ENCODE measurements at regions not wholly inside any gene's neighbourhood (a gene's known extent, or its start where the extent isn't known, plus 50 kb on each side); places are given as distances from the start of the nearest gene placed in this dataset.
"Not testable (repeated sequence)": the region's sequence is repeated elsewhere in the genome, so short reads cannot be mapped to it uniquely, and the experiment has no call there.

DNA sequence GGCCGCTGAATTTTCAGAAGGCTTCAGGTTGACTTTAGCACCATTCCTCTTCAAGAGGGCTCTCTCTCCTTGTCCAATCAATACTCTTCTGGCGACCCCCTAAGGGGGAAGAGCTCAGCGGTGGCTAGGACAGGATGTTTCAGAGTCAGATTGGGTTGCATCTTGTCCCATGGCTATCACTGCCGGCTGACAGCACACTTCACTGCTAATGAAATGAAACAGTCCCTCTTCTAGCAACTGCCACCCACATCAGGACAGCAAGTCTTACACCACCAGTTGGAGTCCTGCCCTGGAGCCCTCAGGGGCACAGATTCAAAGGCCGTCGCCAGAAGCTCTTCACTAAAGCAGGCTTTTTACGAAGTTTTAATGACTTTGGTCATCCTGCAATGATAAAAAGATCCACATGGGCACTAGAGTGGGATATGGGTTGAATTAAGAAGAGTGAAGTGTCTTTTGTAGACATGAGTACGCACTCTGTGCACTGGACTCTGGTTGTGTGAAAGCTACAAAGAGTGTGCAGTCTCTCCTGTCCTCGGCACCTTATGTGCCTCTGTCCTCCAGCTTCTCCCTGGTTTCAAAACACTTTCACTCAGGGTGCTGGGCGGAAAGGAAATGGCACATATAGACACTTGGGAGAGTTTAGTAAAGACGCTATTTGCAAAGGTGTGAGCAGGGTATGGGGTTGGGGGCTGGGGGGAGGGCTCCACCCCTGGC lies 66.1 kb upstream of the SLC22A16 start:
- TF ChIP-seq CTCF (IDR thresholded peaks at IDR 0.05): no peak
- Histone ChIP-seq H3K27ac (no peak overlapping the region), H3K9me3 (no peaks in the 10 kb centered on the region), H3K36me3 (no peaks in the 10 kb centered on the region), H3K4me3 (no peak overlapping the region), H3K27me3 (no peaks in the 10 kb centered on the region), H3K4me1 (no peaks in the 10 kb centered on the region)
- peak in 1 of 2 donors; percentile 38 for DNase-seq (ENCODE audit: low spot score in 2 of 2)
- intact Hi-C loops (cut with DNase I): no loop called here

DNA sequence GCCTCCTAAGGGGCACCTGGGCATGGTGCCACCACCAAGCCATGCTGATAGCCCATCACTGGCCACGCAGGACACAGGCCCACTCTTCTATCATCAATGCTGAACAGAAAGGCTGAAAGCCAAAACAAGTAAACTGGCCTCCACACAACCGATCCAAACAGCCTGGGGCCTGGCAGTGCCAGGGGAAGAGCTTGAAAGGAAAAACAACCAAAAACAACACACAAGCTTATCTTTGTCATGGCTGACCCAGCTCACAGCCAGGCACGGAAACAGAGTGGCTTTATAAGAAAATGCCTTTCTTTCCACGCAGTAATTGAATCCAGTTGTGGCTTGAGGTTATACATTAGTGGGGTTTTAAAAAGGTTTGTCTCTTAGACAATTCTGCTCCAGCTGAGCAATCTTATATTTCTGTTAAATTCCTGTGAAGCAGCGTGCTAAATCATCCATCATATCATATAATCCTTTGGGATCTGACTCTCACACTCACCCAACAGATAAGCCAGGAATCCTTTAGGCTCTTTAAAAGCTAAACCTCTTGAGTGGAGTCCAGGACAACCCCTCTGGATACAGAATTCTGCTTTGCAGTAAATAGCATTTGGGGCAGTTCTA lies 65.4 kb upstream of the SLC22A16 start:
- Histone ChIP-seq H3K27me3 (no peaks in the 10 kb centered on the region), H3K9me3 (no peaks in the 10 kb centered on the region), H3K4me3 (no peak overlapping the region), H3K36me3 (no peaks in the 10 kb centered on the region), H3K4me1 (no peaks in the 10 kb centered on the region), H3K27ac (no peak overlapping the region)
- no peak for DNase-seq (ENCODE audit: low spot score in 2 of 2)
- intact Hi-C loops (cut with DNase I): no loop called here
- no peak for TF ChIP-seq CTCF (IDR thresholded peaks at IDR 0.05)

DNA sequence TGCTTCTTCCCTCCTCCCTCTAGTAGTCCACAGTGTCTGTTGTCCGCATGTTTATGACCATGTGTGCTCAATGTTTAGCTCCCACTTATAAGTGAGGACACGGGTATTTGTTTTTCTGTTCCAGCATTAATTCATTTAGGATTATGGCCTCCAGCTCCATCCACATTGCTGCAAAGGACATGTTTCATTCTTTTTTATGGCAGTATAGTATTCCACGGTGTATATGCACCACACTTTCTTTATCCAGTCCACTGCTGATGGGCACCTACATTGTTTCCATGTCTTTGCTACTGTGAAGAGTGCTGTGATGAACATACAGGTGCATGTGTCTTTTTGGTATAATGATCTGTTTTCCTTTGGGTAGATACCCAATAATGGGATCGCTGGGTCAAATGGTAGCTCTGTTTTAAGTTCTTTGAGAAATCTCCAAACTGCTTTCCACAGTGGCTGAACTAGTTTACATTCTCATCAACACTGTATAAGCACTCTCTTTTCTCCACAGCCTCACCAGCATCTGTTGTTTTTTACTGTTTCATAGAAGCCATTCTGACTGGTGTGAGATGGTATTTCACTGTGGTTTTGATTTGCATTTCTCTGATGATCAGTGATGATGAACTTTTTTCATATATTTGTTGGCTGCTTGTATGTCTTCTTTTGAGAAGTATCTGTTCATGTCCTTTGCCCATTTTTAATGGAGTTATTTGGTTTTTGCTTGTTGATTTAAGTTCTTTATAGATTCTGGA lies 63.0 kb upstream of the SLC22A16 start:
- not testable (repeated sequence) for H3K9me3 ChIP-seq, H3K27me3 ChIP-seq

GRCh38 chr6:110538416-110539160 lies 62.2 kb upstream of the SLC22A16 start:
- intact Hi-C loops (cut with DNase I): no loop called here
- H3K36me3 ChIP-seq: no peaks in the 10 kb centered on the region
- H3K27me3 ChIP-seq: no peaks in the 10 kb centered on the region
- no peak for DNase-seq (ENCODE audit: low spot score in 2 of 2)
- H3K9me3 ChIP-seq: no peaks in the 10 kb centered on the region
- H3K4me1 ChIP-seq: no peaks in the 10 kb centered on the region
- no peak overlapping the region for H3K4me3 ChIP-seq
- H3K27ac ChIP-seq: no peak overlapping the region
- no peak for TF ChIP-seq CTCF (IDR thresholded peaks at IDR 0.05)

More for the DNA sequence above, 63.0 kb upstream of the SLC22A16 start:
- H3K27ac ChIP-seq; H3K4me1 ChIP-seq; H3K36me3 ChIP-seq; DNase-seq (ENCODE audit: low spot score in 2 of 2); H3K4me3 ChIP-seq; intact Hi-C loops (cut with DNase I): not testable (repeated sequence)

DNA sequence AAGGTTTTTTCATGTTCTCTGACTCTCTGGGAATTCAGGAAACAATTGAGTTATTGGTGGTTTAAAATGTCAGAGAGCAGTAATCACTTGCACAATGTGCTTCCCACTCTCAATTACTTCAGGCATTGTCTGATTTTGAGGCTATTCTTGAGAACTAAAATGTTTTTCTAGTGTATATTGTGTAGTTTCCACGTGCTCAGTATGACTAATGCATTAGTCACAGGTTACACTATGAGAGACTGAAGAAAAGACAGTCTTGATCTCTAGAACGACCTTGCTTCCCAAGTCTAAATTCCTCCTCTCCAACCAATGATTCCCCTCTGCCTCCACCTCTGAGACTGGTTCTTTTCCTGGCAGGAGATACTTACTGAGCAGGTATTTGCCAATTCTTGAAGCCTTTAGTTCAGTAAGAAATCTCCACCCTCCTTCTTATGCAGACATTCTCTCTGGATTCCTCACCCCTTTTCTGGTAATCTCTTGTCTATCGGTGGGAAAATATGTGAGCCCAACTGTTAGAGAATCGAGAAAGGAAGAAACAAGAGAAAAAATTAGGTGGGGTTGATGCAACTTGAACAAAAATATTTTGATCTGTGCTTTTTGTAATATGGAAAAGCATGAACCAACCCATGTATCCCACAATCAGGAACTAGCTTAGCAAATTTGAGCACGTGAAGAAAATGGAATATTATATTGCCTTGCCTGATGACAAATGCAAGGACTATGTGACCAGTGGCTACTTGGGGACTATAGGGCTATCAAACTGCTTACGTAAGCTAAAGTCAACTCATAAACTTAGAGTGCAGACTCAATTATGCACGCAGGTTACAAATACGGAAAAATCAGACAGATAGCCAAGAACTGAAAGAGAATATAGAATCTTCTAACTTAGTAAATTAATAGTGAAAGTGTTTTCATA lies 61.1 kb upstream of the SLC22A16 start:
- Histone ChIP-seq H3K27ac (peak overlapping the region in 1 of 2 donors; percentile 24), H3K4me1 (no peaks in the 10 kb centered on the region), H3K4me3 (no peak overlapping the region), H3K27me3 (no peaks in the 10 kb centered on the region), H3K9me3 (no peaks in the 10 kb centered on the region), H3K36me3 (no peaks in the 10 kb centered on the region)
- no peak for TF ChIP-seq CTCF (IDR thresholded peaks at IDR 0.05)
- intact Hi-C loops (cut with DNase I): no loop called here
- no peak for DNase-seq (ENCODE audit: low spot score in 2 of 2)
